Upper lobe of left lung (tissue), 6 donors: ENCODE measurements at regions not wholly inside any gene's neighbourhood (a gene's known extent, or its start where the extent isn't known, plus 50 kb on each side); places are given as distances from the start of the nearest gene placed in this dataset.

ENCODE experiments used
- ATAC-seq, 2 donors: fragments of 200-7000 bp; cut with Tn5 transposase; one replicate each; pipeline ENCODE4 v1.9.1; 2022; ENCODE audit warnings: mild to moderate bottlenecking in 2 of 2, moderate library complexity in 2 of 2; ENCODE audit not compliant: low FRiP score in 2 of 2
- DNase-seq, 2 donors: peaks; one replicate each; pipeline ENCODE4 v3.0.0-alpha.2; 2019 to 2020
- H3K27ac ChIP-seq, 4 donors: fragments of 200-600 bp; sonication (generic); one replicate each; pipeline ENCODE4 v1.5.1; 2016 to 2019
- H3K27me3 ChIP-seq, 4 donors: fragments of 200-600 bp; sonication (generic); one replicate each; pipeline ENCODE4 v1.5.1; 2017 to 2019
- H3K36me3 ChIP-seq, 4 donors: fragments of 200-600 bp; sonication (generic); one replicate each; pipeline ENCODE4 v1.5.1; 2016 to 2019
- H3K4me1 ChIP-seq, 4 donors: fragments of 200-600 bp; sonication (generic); one replicate each; pipeline ENCODE4 v1.5.1; 2018 to 2019
- H3K4me3 ChIP-seq, 4 donors: fragments of 200-600 bp; sonication (generic); one replicate each; pipeline ENCODE4 v1.5.1; 2017 to 2019; ENCODE audit warnings: mild to moderate bottlenecking in 2 of 4, moderate library complexity in 1 of 4
- H3K9me3 ChIP-seq, 4 donors: fragments of 200-600 bp; sonication (generic); one replicate each; pipeline ENCODE4 v1.5.1; 2018 to 2019
- EP300 ChIP-seq, 4 donors: sonication (generic); formaldehyde crosslinking; IDR thresholded peaks; one replicate each; pipeline ENCODE4 v1.5.1; 2017; ENCODE audit warnings: antibody characterized with exemption in 4 of 4, control low read depth in 2 of 4
- POLR2A ChIP-seq, 4 donors: fragments of 450-650 bp; IDR thresholded peaks; one replicate each; pipeline ENCODE4 v1.5.1; 2016 to 2017; ENCODE audit warnings: antibody characterized with exemption in 4 of 4, mild to moderate bottlenecking in 2 of 4
- POLR2AphosphoS5 ChIP-seq, 2 donors: sonication (generic); formaldehyde crosslinking; IDR thresholded peaks; one replicate each; pipeline ENCODE4 v1.5.1; 2017; ENCODE audit warnings: antibody characterized with exemption in 2 of 2
- WGBS, 2 donors: methylation state at CpG; one replicate each; pipeline ENCODE4 v1.1.5; 2017 to 2018; 5-methylcytosine and 5-hydroxymethylcytosine counted together
- TF ChIP-seq, protein P1 (sequence below), 6 experiments: fragments of 450-650 bp in 4 of 6; fragments of 200-600 bp in 2 of 6; sonication (generic) in 2 of 6; IDR thresholded peaks; one replicate each; pipeline ENCODE4 v1.5.1; 2016 to 2019; ENCODE audit warnings: antibody characterized with exemption in 6 of 6
- donor health status: DM: no; HTN: no; CAD: no; lungs with moderate emphysema.
- donor health status: DM: no; HTN: yes; CAD: no; lungs with severe emphysema.

DNA sequence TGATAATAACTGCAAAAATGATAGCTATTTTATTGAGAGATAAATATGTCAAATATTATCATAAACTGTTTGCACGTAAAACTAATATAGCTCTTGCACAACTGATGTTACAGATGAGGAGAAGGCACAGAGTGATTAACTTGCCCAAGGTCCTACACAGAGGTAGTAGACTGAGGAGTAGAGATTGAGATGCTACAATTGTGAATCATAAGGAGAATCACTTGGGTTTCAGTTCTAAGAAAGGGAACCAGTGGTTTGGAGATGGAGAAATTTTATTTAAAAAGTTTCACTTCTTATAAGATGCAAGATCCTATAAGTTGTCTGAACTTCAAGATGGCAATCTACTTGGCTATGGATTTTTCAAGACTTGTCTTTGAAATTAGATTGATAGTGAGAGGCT, 224.8 kb upstream of the RAG2 start:
- no peaks in the 10 kb centered on the region for H3K9me3 ChIP-seq
- no peak overlapping the region for H3K4me3 ChIP-seq
- DNase-seq (no peak), ATAC-seq (no peak)
- WGBS, 2 donors = 85 to 91% methylated on average over 1 of the region's 1 CpG
- TF ChIP-seq POLR2AphosphoS5 (IDR thresholded peaks at IDR 0.05) (no peak), POLR2A (IDR thresholded peaks at IDR 0.05) (no peak), EP300 (IDR thresholded peaks at IDR 0.05) (no peak)
- TF ChIP-seq, protein P1, sequence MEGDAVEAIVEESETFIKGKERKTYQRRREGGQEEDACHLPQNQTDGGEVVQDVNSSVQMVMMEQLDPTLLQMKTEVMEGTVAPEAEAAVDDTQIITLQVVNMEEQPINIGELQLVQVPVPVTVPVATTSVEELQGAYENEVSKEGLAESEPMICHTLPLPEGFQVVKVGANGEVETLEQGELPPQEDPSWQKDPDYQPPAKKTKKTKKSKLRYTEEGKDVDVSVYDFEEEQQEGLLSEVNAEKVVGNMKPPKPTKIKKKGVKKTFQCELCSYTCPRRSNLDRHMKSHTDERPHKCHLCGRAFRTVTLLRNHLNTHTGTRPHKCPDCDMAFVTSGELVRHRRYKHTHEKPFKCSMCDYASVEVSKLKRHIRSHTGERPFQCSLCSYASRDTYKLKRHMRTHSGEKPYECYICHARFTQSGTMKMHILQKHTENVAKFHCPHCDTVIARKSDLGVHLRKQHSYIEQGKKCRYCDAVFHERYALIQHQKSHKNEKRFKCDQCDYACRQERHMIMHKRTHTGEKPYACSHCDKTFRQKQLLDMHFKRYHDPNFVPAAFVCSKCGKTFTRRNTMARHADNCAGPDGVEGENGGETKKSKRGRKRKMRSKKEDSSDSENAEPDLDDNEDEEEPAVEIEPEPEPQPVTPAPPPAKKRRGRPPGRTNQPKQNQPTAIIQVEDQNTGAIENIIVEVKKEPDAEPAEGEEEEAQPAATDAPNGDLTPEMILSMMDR (IDR thresholded peaks at IDR 0.05) = no peak
- H3K27me3 ChIP-seq = no peaks in the 10 kb centered on the region
- H3K4me1 ChIP-seq = no peaks in the 10 kb centered on the region
- H3K36me3 ChIP-seq = no peaks in the 10 kb centered on the region
- no peak overlapping the region for H3K27ac ChIP-seq

DNA sequence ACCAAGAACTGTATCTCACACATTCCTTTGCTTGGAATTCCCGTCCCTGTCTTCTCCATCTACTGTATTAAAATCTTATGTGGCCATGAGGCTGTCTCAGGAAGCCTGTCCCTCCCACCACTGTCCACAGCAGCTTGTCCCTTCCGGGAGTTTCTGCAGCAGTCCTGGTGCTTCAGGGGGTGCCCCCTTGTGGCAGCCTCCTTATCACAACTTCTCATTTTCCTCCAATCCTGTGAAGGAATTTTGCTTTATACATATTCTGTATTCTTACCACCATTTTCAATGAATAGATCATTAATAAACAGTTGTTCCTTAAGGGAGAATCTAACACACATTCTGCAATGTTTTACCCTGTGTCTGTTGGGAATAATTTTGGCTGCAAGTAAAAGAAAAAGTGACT, 220.4 kb upstream of the RAG2 start:
- Histone ChIP-seq H3K27me3 (no peaks in the 10 kb centered on the region), H3K27ac (no peak overlapping the region), H3K36me3 (no peaks in the 10 kb centered on the region), H3K9me3 (no peaks in the 10 kb centered on the region), H3K4me3 (no peak overlapping the region), H3K4me1 (no peaks in the 10 kb centered on the region)
- TF ChIP-seq, protein P1 (IDR thresholded peaks at IDR 0.05) = no peak
- TF ChIP-seq POLR2A (IDR thresholded peaks at IDR 0.05) (no peak), EP300 (IDR thresholded peaks at IDR 0.05) (no peak), POLR2AphosphoS5 (IDR thresholded peaks at IDR 0.05) (no peak)
- ATAC-seq (no peak), DNase-seq (no peak)
- WGBS, 2 donors = 51 to 60% methylated on average over 2 of the region's 2 CpGs

DNA sequence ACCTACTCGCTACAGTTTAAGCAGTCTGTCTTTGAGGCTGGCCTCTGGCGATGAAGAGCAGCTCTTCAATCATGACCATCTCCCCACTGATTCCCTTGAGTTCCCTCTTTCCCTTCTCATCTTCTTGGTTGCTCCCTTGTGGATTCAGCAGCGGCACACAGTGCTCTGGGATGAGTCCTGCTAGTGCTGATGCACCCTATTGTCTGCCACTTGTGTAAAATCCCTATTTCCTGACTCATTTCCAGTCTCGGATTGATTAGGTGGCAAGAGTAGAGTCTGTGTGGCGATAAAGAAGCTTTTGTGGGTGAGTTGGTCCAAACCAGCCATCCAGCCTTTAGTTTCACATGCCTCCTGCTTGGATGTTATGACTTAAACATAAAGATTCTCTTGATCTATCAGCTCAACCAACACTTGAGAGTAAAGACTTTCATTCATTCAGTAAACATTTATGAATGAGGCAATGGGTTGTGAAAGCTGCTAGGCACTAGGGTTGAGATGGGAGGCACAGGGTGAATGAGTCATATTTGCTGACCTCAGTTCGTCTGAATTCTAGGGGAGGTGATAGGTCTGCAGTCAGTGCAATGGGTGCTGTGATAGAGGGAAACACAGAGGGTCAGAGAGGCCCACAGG, 219.4 kb upstream of the RAG2 start:
- TF ChIP-seq, protein P1 (IDR thresholded peaks at IDR 0.05) = no peak
- no peak for TF ChIP-seq POLR2A (IDR thresholded peaks at IDR 0.05)
- TF ChIP-seq EP300 (IDR thresholded peaks at IDR 0.05) = no peak
- TF ChIP-seq POLR2AphosphoS5 (IDR thresholded peaks at IDR 0.05) = no peak
- H3K36me3 ChIP-seq = no peaks in the 10 kb centered on the region
- DNase-seq = no peak
- H3K9me3 ChIP-seq = no peaks in the 10 kb centered on the region
- H3K4me1 ChIP-seq = no peaks in the 10 kb centered on the region
- H3K4me3 ChIP-seq = no peak overlapping the region
- WGBS, 2 donors = 74 to 79% methylated on average over 6 of the region's 6 CpGs
- no peak overlapping the region for H3K27ac ChIP-seq
- peak in 1 of 2 donors; percentile 42 for ATAC-seq
- no peaks in the 10 kb centered on the region for H3K27me3 ChIP-seq

DNA sequence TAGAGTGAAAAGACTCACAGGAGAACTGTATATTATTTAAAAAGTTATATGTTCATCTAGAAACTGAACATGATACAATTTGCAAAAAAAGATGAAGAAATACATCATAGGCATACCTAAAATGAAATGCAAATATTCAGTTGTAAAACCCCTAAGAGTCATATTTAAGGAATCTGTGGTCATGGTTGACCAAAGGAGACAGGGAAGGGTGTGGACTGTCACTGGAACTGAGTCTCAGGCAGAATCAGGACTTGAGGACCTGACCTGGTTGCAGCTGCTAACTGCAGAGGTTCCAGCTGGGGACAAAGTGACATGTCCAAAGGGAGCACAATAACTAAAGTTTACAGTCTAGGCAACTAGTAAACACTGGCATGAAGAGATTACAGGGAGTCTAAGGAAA, 211.3 kb upstream of the RAG2 start:
- Histone ChIP-seq H3K27ac (no peak overlapping the region), H3K36me3 (no peaks in the 10 kb centered on the region), H3K9me3 (no peaks in the 10 kb centered on the region), H3K4me3 (no peak overlapping the region), H3K4me1 (no peaks in the 10 kb centered on the region), H3K27me3 (no peaks in the 10 kb centered on the region)
- TF ChIP-seq POLR2A (IDR thresholded peaks at IDR 0.05) = no peak
- TF ChIP-seq, protein P1 (IDR thresholded peaks at IDR 0.05) = no peak
- no peak for TF ChIP-seq POLR2AphosphoS5 (IDR thresholded peaks at IDR 0.05)
- TF ChIP-seq EP300 (IDR thresholded peaks at IDR 0.05) = no peak
- DNase-seq = no peak
- no peak for ATAC-seq

DNA sequence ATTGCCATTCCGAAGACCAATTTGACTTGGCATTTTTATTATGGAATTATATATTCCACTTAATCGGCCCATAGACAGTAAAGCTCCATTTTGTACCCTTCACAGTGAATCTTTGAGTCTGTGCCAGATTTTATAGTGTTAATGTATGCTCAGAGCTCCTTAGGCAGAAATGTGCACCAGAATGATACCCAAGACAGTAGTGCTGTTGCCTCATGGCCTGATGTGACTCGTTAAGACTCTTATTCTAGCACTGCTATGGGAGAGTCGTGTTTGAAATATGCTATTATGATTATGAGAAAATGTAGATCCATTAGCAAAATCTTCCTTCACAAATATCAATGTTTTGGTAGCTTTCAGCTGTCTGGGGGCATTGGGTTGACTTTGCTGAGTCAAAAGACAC, 209.8 kb upstream of the RAG2 start:
- TF ChIP-seq, protein P1 (IDR thresholded peaks at IDR 0.05) = no peak
- TF ChIP-seq POLR2A (IDR thresholded peaks at IDR 0.05) (no peak), POLR2AphosphoS5 (IDR thresholded peaks at IDR 0.05) (no peak), EP300 (IDR thresholded peaks at IDR 0.05) (no peak)
- 83 to 85% methylated on average over 4 of the region's 4 CpGs for WGBS, 2 donors
- no peak overlapping the region for H3K27ac ChIP-seq
- no peak for ATAC-seq
- no peaks in the 10 kb centered on the region for H3K9me3 ChIP-seq
- no peak for DNase-seq
- H3K27me3 ChIP-seq = no peaks in the 10 kb centered on the region
- H3K4me3 ChIP-seq = no peak overlapping the region
- H3K4me1 ChIP-seq = no peaks in the 10 kb centered on the region
- H3K36me3 ChIP-seq = no peaks in the 10 kb centered on the region
